ENCODE measurements at regions not wholly inside any gene's neighbourhood (a gene's known extent, or its start where the extent isn't known, plus 50 kb on each side); places are given as distances from the start of the nearest gene placed in this dataset.

DNA sequence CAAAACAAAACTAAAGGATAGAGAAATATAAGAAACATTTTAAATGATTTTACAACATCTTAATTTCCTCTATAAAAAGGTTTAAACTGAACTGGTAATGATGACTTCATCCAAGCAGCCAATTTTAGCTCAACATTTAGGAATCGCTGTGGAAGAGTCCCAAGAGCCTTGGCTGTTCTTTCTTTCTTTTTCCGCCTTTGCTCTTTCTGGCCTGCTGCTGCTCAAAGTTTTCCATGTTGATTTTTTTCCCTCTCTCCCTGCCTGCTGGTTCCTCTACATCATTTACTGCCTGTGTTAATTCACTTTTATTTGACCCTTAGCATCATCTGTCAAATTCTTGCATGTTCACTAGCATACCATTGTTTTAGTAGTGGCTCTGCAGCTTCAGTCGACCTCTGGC, 146.9 kb downstream of the EVX1 start:
- H3K9ac ChIP-seq (ENCODE audit: low read depth, low read length), result no peak overlapping the region
- no peaks in the 10 kb centered on the region for H3K36me3 ChIP-seq (ENCODE audit: control insufficient read depth, insufficient read depth, low read length)
- H3K27ac ChIP-seq (ENCODE audit: low read depth, low read length), result no peak overlapping the region
- H3K4me3 ChIP-seq (ENCODE audit: low read depth, low read length), result no peak overlapping the region
- H3K27me3 ChIP-seq (ENCODE audit: control insufficient read depth, insufficient read depth, low read length), result no peaks in the 10 kb centered on the region
- no peaks in the 10 kb centered on the region for H3K4me1 ChIP-seq (ENCODE audit: control insufficient read depth, insufficient read depth, low read length)
- H3K9me3 ChIP-seq (ENCODE audit: control insufficient read depth, insufficient read depth, low read length), result no peaks in the 10 kb centered on the region

DNA sequence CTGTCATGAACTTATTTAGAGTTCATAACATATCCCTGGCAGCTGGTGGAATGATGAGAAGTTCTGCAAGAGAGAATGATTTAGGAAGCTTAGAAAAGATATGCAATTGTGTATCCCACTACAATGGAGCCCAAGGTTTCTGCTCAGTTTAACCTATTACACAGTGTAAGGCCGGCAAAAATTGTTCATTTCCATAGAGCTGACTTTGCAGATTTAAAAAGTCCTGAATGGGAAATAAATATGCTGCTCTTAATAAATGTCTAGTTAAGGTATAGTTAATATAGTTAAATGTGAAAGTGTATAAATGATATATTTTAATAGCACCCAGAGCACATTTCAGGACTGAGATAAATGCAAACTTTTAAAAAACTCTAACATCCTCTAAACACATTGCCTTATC, 149.9 kb downstream of the EVX1 start:
- no peak overlapping the region for H3K27ac ChIP-seq (ENCODE audit: low read depth, low read length)
- H3K9ac ChIP-seq (ENCODE audit: low read depth, low read length), result no peak overlapping the region
- no peaks in the 10 kb centered on the region for H3K9me3 ChIP-seq (ENCODE audit: control insufficient read depth, insufficient read depth, low read length)
- H3K27me3 ChIP-seq (ENCODE audit: control insufficient read depth, insufficient read depth, low read length), result no peaks in the 10 kb centered on the region
- no peak overlapping the region for H3K4me3 ChIP-seq (ENCODE audit: low read depth, low read length)
- H3K36me3 ChIP-seq (ENCODE audit: control insufficient read depth, insufficient read depth, low read length), result no peaks in the 10 kb centered on the region
- no peaks in the 10 kb centered on the region for H3K4me1 ChIP-seq (ENCODE audit: control insufficient read depth, insufficient read depth, low read length)

GRCh38 chr7:27394871-27395270, 152.3 kb downstream of the EVX1 start:
- Histone ChIP-seq H3K27me3 (ENCODE audit: control insufficient read depth, insufficient read depth, low read length) (no peaks in the 10 kb centered on the region; the same call in 1 of the 2 replicates), H3K9me3 (ENCODE audit: control insufficient read depth, insufficient read depth, low read length) (no peaks in the 10 kb centered on the region), H3K36me3 (ENCODE audit: control insufficient read depth, insufficient read depth, low read length) (no peaks in the 10 kb centered on the region), H3K4me1 (ENCODE audit: control insufficient read depth, insufficient read depth, low read length) (no peaks in the 10 kb centered on the region), H3K4me3 (ENCODE audit: low read depth, low read length) (no peak overlapping the region), H3K9ac (ENCODE audit: low read depth, low read length) (no peak overlapping the region), H3K27ac (ENCODE audit: low read depth, low read length) (no peak overlapping the region)

GRCh38 chr7:27395626-27396025, 153.0 kb downstream of the EVX1 start:
- H3K9ac ChIP-seq (ENCODE audit: low read depth, low read length), result no peak overlapping the region
- H3K4me3 ChIP-seq (ENCODE audit: low read depth, low read length), result no peak overlapping the region
- H3K4me1 ChIP-seq (ENCODE audit: control insufficient read depth, insufficient read depth, low read length), result no peaks in the 10 kb centered on the region
- H3K9me3 ChIP-seq (ENCODE audit: control insufficient read depth, insufficient read depth, low read length), result no peaks in the 10 kb centered on the region
- no peaks in the 10 kb centered on the region; the same call in 1 of the 2 replicates for H3K27me3 ChIP-seq (ENCODE audit: control insufficient read depth, insufficient read depth, low read length)
- H3K27ac ChIP-seq (ENCODE audit: low read depth, low read length), result no peak overlapping the region
- no peaks in the 10 kb centered on the region for H3K36me3 ChIP-seq (ENCODE audit: control insufficient read depth, insufficient read depth, low read length)

DNA sequence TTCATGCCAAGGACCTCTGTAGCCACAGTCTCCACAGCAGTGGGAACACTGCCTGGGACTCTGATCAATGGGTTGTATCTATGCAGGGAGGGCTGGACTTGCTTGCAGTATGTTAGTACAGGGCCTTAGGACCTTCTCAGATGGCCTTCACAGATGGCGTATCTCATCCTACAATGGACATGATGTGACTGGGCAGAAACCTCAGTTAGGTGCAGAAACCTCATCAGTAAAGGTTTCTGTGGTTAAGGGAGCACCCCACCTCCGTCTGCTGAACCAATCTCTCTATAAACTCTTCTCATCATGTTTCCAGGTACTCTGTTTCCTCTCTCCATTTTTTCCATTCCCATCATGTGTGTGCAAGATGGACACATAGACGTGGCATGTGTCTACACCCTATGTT, 154.9 kb downstream of the EVX1 start:
- Histone ChIP-seq H3K4me3 (ENCODE audit: low read depth, low read length) (no peak overlapping the region), H3K4me1 (ENCODE audit: control insufficient read depth, insufficient read depth, low read length) (no peaks in the 10 kb centered on the region), H3K9me3 (ENCODE audit: control insufficient read depth, insufficient read depth, low read length) (no peaks in the 10 kb centered on the region), H3K9ac (ENCODE audit: low read depth, low read length) (no peak overlapping the region), H3K36me3 (ENCODE audit: control insufficient read depth, insufficient read depth, low read length) (no peaks in the 10 kb centered on the region), H3K27me3 (ENCODE audit: control insufficient read depth, insufficient read depth, low read length) (no peaks in the 10 kb centered on the region; the same call in 1 of the 2 replicates), H3K27ac (ENCODE audit: low read depth, low read length) (no peak overlapping the region)

DNA sequence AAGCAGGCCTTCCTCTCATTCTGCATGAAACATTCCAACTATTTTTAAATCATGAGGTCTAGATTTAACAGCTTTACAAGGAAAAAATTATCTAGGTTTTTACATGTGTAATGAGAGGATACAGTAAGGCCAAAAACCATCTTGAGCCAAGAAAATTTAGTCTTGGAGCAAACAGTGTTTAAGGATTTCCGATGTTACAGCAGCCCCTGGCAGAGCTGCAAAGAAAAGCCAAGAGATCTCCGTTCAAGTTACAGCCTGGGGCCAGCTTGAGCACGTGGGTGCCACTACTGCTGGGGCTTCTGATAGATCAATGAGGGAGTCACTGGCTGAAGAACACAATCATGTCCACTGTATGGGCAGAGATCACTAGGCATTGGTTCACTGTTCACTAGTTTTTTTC, 156.2 kb downstream of the EVX1 start:
- H3K27me3 ChIP-seq (ENCODE audit: control insufficient read depth, insufficient read depth, low read length), result no peaks in the 10 kb centered on the region; the same call in 1 of the 2 replicates

DNA sequence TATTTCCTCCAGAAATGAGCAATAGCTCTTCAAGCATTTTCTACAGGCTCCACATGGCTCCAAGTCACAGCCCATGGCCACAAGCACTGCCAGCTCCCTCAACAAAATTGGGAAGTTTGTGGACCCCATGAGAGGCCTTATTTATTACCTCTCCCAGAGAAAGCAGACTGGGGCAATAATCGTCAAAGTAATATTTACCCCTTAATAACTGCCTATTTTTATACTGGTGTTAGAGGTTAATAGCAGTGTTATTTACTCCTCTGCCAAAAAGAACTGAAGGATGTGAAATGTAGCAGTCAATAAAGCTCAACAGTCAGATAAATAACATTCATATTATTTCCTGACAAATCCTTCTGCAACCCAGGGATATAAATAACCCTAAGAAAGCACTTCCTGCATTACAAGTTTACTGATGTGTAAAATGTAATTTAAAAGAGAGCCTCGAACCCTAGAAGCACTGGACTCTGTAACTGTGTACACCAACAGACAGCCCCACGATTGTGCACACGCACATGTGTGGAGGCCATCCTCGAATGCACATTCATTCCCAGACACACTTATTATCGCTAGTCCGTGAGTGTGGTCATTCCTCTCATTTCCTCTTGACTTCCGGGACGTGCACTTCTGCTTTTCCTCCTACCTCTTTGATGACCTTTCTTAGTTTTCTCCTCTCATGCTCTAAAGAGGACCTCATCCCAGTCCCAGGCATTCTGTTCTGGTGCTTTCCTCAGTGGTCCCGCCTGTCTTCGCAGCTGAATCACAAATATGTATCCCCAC, 157.4 kb downstream of the EVX1 start:
- Histone ChIP-seq H3K4me3 (ENCODE audit: low read depth, low read length) (no peak overlapping the region), H3K27me3 (ENCODE audit: control insufficient read depth, insufficient read depth, low read length) (no peaks in the 10 kb centered on the region; the same call in 1 of the 2 replicates), H3K27ac (ENCODE audit: low read depth, low read length) (no peak overlapping the region), H3K9me3 (ENCODE audit: control insufficient read depth, insufficient read depth, low read length) (no peaks in the 10 kb centered on the region), H3K9ac (ENCODE audit: low read depth, low read length) (no peak overlapping the region), H3K36me3 (ENCODE audit: control insufficient read depth, insufficient read depth, low read length) (no peaks in the 10 kb centered on the region), H3K4me1 (ENCODE audit: control insufficient read depth, insufficient read depth, low read length) (no peaks in the 10 kb centered on the region)

More for the DNA sequence above, 156.2 kb downstream of the EVX1 start:
- H3K9ac ChIP-seq (ENCODE audit: low read depth, low read length), result no peak overlapping the region
- no peaks in the 10 kb centered on the region for H3K4me1 ChIP-seq (ENCODE audit: control insufficient read depth, insufficient read depth, low read length)
- H3K9me3 ChIP-seq (ENCODE audit: control insufficient read depth, insufficient read depth, low read length), result no peaks in the 10 kb centered on the region
- no peaks in the 10 kb centered on the region for H3K36me3 ChIP-seq (ENCODE audit: control insufficient read depth, insufficient read depth, low read length)
- H3K27ac ChIP-seq (ENCODE audit: low read depth, low read length), result no peak overlapping the region
- H3K4me3 ChIP-seq (ENCODE audit: low read depth, low read length), result no peak overlapping the region

DNA sequence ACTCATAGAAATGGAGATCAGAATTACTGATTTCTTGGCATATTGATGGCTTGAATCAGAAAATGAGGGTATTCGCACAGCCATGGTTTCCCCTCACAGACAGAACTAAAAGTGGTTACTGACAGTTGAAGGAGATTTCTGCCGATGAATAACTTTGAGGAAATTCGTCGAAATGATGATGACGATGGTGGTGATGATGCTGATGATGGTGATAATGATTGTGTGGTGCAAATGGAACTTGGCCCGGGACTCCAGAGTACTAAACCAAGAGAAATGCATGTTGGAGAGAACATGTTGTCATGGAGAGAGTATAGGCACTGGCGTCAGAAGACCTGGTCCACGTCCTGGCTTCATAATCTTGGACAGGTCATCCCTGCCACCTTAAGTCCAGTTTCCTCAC, 163.2 kb downstream of the EVX1 start:
- H3K4me1 ChIP-seq (ENCODE audit: control insufficient read depth, insufficient read depth, low read length), result peaks cover 12% of the 10 kb centered on the region; the same call in 1 of the 2 replicates
- no peaks in the 10 kb centered on the region for H3K9me3 ChIP-seq (ENCODE audit: control insufficient read depth, insufficient read depth, low read length)
- H3K27ac ChIP-seq (ENCODE audit: low read depth, low read length), result no peak overlapping the region
- H3K4me3 ChIP-seq (ENCODE audit: low read depth, low read length), result no peak overlapping the region
- H3K36me3 ChIP-seq (ENCODE audit: control insufficient read depth, insufficient read depth, low read length), result no peaks in the 10 kb centered on the region
- H3K27me3 ChIP-seq (ENCODE audit: control insufficient read depth, insufficient read depth, low read length), result no peaks in the 10 kb centered on the region; the same call in 1 of the 2 replicates
- H3K9ac ChIP-seq (ENCODE audit: low read depth, low read length), result no peak overlapping the region

DNA sequence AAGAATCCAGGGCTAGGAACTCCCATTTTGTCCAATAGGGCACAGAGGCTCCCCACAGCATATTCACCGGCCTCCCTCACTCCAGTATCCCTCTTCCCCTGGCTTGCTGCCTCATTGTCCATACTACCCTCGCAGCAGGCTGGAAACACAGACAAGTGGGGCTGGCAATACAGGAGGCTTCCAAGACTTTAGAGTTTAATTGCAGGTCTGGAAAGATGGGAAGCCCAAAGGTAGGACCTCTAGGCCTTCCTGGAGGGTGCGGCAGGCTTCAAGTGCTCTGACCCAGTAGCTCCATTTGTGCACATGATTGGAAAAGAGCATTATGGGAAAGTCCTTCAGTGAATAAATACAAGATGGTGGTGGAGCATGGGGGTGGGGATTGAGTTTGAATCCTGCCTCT, 166.7 kb downstream of the EVX1 start:
- no peak overlapping the region for H3K4me3 ChIP-seq (ENCODE audit: low read depth, low read length)
- peaks cover 18% of the 10 kb centered on the region; the same call in 1 of the 2 replicates for H3K4me1 ChIP-seq (ENCODE audit: control insufficient read depth, insufficient read depth, low read length)
- H3K27me3 ChIP-seq (ENCODE audit: control insufficient read depth, insufficient read depth, low read length), result no peaks in the 10 kb centered on the region; the same call in 1 of the 2 replicates
- H3K27ac ChIP-seq (ENCODE audit: low read depth, low read length), result no peak overlapping the region
- no peaks in the 10 kb centered on the region for H3K9me3 ChIP-seq (ENCODE audit: control insufficient read depth, insufficient read depth, low read length)
- H3K36me3 ChIP-seq (ENCODE audit: control insufficient read depth, insufficient read depth, low read length), result no peaks in the 10 kb centered on the region
- H3K9ac ChIP-seq (ENCODE audit: low read depth, low read length), result no peak overlapping the region

GRCh38 chr7:27409776-27410175, 167.2 kb downstream of the EVX1 start:
- Histone ChIP-seq H3K4me3 (ENCODE audit: low read depth, low read length) (no peak overlapping the region), H3K27me3 (ENCODE audit: control insufficient read depth, insufficient read depth, low read length) (no peaks in the 10 kb centered on the region; the same call in 1 of the 2 replicates), H3K4me1 (ENCODE audit: control insufficient read depth, insufficient read depth, low read length) (peaks cover 18% of the 10 kb centered on the region; the same call in 1 of the 2 replicates), H3K9me3 (ENCODE audit: control insufficient read depth, insufficient read depth, low read length) (no peaks in the 10 kb centered on the region), H3K9ac (ENCODE audit: low read depth, low read length) (no peak overlapping the region), H3K36me3 (ENCODE audit: control insufficient read depth, insufficient read depth, low read length) (no peaks in the 10 kb centered on the region), H3K27ac (ENCODE audit: low read depth, low read length) (no peak overlapping the region)

- Histone ChIP-seq H3K27ac (ENCODE audit: low read depth, low read length) (no peak overlapping the region), H3K9ac (ENCODE audit: low read depth, low read length) (no peak overlapping the region), H3K9me3 (ENCODE audit: control insufficient read depth, insufficient read depth, low read length) (no peaks in the 10 kb centered on the region), H3K4me3 (ENCODE audit: low read depth, low read length) (no peak overlapping the region), H3K4me1 (ENCODE audit: control insufficient read depth, insufficient read depth, low read length) (peaks cover 18% of the 10 kb centered on the region; the same call in 1 of the 2 replicates), H3K27me3 (ENCODE audit: control insufficient read depth, insufficient read depth, low read length) (no peaks in the 10 kb centered on the region; the same call in 1 of the 2 replicates), H3K36me3 (ENCODE audit: control insufficient read depth, insufficient read depth, low read length) (no peaks in the 10 kb centered on the region)
Observed at GRCh38 chr7:27410812-27411544, 168.4 kb downstream of the EVX1 start.
